SH-SY5Y (cell line): ENCODE measurements at regions not wholly inside any gene's neighbourhood (a gene's known extent, or its start where the extent isn't known, plus 50 kb on each side); places are given as distances from the start of the nearest gene placed in this dataset.

Source experiments
- GATA2 ChIP-seq: IDR thresholded peaks from 2 replicates; pipeline ENCODE4 v1.6.1; 2011; ENCODE audit warnings: mild to moderate bottlenecking, low read depth, low read length
- GATA3 ChIP-seq: IDR thresholded peaks from 2 replicates; pipeline ENCODE4 v1.6.1; 2011; ENCODE audit warnings: low read depth, mild to moderate bottlenecking, low read length, moderate library complexity

GRCh38 chr2:116819355-116819754 is 995.1 kb upstream of the DDX18 start:
- no peak for TF ChIP-seq GATA3

GRCh38 chr2:116820986-116821385 is 993.5 kb upstream of the DDX18 start:
- TF ChIP-seq GATA3 (no peak), GATA2 (no peak)

- no peak for TF ChIP-seq GATA2
- TF ChIP-seq GATA3, result no peak
Measured at GRCh38 chr2:116832148-116832547, 982.3 kb upstream of the DDX18 start.

GRCh38 chr2:116833052-116833451 is 981.4 kb upstream of the DDX18 start:
- TF ChIP-seq GATA3 (no peak), GATA2 (no peak)

GRCh38 chr2:116842164-116842563 is 972.3 kb upstream of the DDX18 start:
- no peak for TF ChIP-seq GATA2

- TF ChIP-seq GATA3 (no peak), GATA2 (no peak)
Measured at GRCh38 chr2:116859708-116860107, 954.8 kb upstream of the DDX18 start.

GRCh38 chr2:116874021-116874420 is 940.5 kb upstream of the DDX18 start:
- TF ChIP-seq GATA2 (no peak), GATA3 (no peak)

- TF ChIP-seq GATA2 (no peak), GATA3 (no peak)
Measured at GRCh38 chr2:116877274-116877673, 937.2 kb upstream of the DDX18 start.

GRCh38 chr2:116877944-116878343 is 936.5 kb upstream of the DDX18 start:
- no peak for TF ChIP-seq GATA3
- no peak for TF ChIP-seq GATA2

- TF ChIP-seq GATA2 (no peak), GATA3 (no peak)
Measured at GRCh38 chr2:116879650-116880160, 934.8 kb upstream of the DDX18 start.

GRCh38 chr2:116891191-116891590 is 923.3 kb upstream of the DDX18 start:
- TF ChIP-seq GATA2 (no peak), GATA3 (no peak)

GRCh38 chr2:116911540-116911939 is 903.0 kb upstream of the DDX18 start:
- no peak for TF ChIP-seq GATA2
- TF ChIP-seq GATA3, result no peak

GRCh38 chr2:116915673-116916072 is 898.8 kb upstream of the DDX18 start:
- TF ChIP-seq GATA2 (no peak), GATA3 (no peak)

GRCh38 chr2:116917196-116917595 is 897.3 kb upstream of the DDX18 start:
- no peak for TF ChIP-seq GATA3
- no peak for TF ChIP-seq GATA2

GRCh38 chr2:116918574-116918973 is 895.9 kb upstream of the DDX18 start:
- TF ChIP-seq GATA3, result no peak
- no peak for TF ChIP-seq GATA2

GRCh38 chr2:116922414-116922813 is 892.1 kb upstream of the DDX18 start:
- TF ChIP-seq GATA2, result no peak
- no peak for TF ChIP-seq GATA3
